Thoracic aorta (tissue), 2 donors: ENCODE measurements at regions not wholly inside any gene's neighbourhood (a gene's known extent, or its start where the extent isn't known, plus 50 kb on each side); places are given as distances from the start of the nearest gene placed in this dataset.
A peak's percentile ranks its signal among the peaks of the same experiment; 100 is the strongest.
"Not testable (repeated sequence)": the region's sequence is repeated elsewhere in the genome, so short reads cannot be mapped to it uniquely, and the experiment has no call there.

Source experiments
- ATAC-seq: fragments of 150-250 bp; one replicate; pipeline ENCODE4 v1.8.0; 2017; ENCODE audit warnings: low read depth; ENCODE audit not compliant: insufficient number of reproducible peaks, low FRiP score
- DNase-seq: peaks from one replicate; pipeline ENCODE4 v3.0.0-alpha.2; 2020; ENCODE audit warnings: low spot score
- H3K27ac ChIP-seq, 2 donors: fragments of 200-600 bp; sonication (generic); 1 replicate in 1 of 2; 2 replicates in 1 of 2; pipeline ENCODE4 v1.5.1; 2016; ENCODE audit warnings: mild to moderate bottlenecking in 2 of 2, moderate library complexity in 2 of 2
- H3K27me3 ChIP-seq: fragments of 200-600 bp; sonication (generic); replicated peaks from 2 replicates; pipeline ENCODE4 v1.6.0; 2016; ENCODE audit warnings: mild to moderate bottlenecking; ENCODE audit not compliant: insufficient read depth
- H3K36me3 ChIP-seq: fragments of 200-600 bp; sonication (generic); one replicate; pipeline ENCODE4 v1.5.1; 2016
- H3K4me1 ChIP-seq, 2 donors: fragments of 200-600 bp; sonication (generic); 1 replicate in 1 of 2; 2 replicates in 1 of 2; pipeline versions ENCODE4 v1.5.1 to v1.6.0; 2016; ENCODE audit warnings: low read depth in 2 of 2, mild to moderate bottlenecking in 1 of 2; ENCODE audit not compliant: control insufficient read depth in 1 of 2
- H3K4me3 ChIP-seq: fragments of 200-600 bp; sonication (generic); 2 replicates; pipeline ENCODE4 v1.5.1; 2016; ENCODE audit warnings: mild to moderate bottlenecking
- H3K9me3 ChIP-seq: fragments of 200-600 bp; sonication (generic); 2 replicates; pipeline ENCODE4 v1.5.1; 2016
- CTCF ChIP-seq: fragments of 200-600 bp; sonication (generic); IDR thresholded peaks from one replicate; pipeline ENCODE4 v1.5.1; 2019; ENCODE audit warnings: antibody characterized with exemption

GRCh38 chr5:6076341-6077239 is 301.8 kb downstream of the MED10 start:
- no peak for ATAC-seq
- Histone ChIP-seq H3K36me3 (no peaks in the 10 kb centered on the region), H3K27ac (no peak overlapping the region)

GRCh38 chr5:6072488-6072887 is 305.9 kb downstream of the MED10 start:
- H3K27me3 ChIP-seq, H3K9me3 ChIP-seq, DNase-seq, H3K36me3 ChIP-seq, H3K4me3 ChIP-seq, ATAC-seq, H3K27ac ChIP-seq: not testable (repeated sequence)
- H3K4me1 ChIP-seq: peaks cover 0 to 20% of the 10 kb centered on the region in 2 donors

More at GRCh38 chr5:6076341-6077239, 301.8 kb downstream of the MED10 start:
- no peaks in the 10 kb centered on the region for H3K9me3 ChIP-seq
- no peaks in the 10 kb centered on the region for H3K27me3 ChIP-seq
- TF ChIP-seq CTCF: no peak
- no peak for DNase-seq
- no peak overlapping the region for H3K4me3 ChIP-seq
- H3K4me1 ChIP-seq: no peaks in the 10 kb centered on the region

DNA sequence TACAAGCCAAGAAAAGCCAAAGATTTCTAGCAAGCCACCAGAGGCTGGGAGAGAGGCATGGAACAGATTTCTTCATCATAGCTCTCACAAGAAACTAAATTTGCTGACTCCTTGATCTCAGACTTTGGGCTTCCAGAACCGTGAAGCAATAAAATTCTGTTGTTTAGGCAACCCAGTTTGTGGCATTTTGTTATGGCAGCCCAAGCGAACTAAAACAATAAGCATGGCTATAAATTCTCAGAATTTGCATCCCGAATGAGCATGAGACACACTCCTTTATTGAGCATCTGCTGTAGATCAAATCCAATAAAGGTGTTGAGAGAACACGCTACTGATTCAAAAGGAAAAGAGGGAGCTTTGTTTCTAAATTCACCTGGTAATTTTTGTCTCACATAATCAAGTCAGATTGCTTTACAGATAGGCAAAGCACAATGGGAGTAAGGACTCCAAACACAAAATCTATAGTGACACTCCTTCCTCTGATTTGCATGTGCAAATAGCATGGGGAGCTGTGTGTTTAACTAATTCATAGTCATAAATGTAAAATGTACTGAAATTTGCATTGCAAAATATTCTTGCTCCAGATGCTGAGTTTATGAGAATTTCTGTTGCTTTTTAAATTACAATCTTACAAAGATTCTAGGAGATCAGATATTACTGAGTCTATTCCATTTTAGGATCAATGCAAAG is 308.7 kb downstream of the MED10 start:
- Histone ChIP-seq H3K9me3 (no peaks in the 10 kb centered on the region), H3K27ac (no peak overlapping the region), H3K4me1 (peaks cover 0 to 20% of the 10 kb centered on the region in 2 donors), H3K27me3 (no peaks in the 10 kb centered on the region), H3K36me3 (no peaks in the 10 kb centered on the region), H3K4me3 (no peak overlapping the region)
- ATAC-seq (peak; percentile 60), DNase-seq (no peak)
- TF ChIP-seq CTCF: no peak

- ATAC-seq (no peak), DNase-seq (no peak)
- Histone ChIP-seq H3K27ac (no peak overlapping the region), H3K27me3 (no peaks in the 10 kb centered on the region), H3K4me1 (peaks cover 0 to 20% of the 10 kb centered on the region in 2 donors), H3K4me3 (no peak overlapping the region), H3K9me3 (no peaks in the 10 kb centered on the region), H3K36me3 (no peaks in the 10 kb centered on the region)
- no peak for TF ChIP-seq CTCF
These were observed 312.3 kb downstream of the MED10 start for GRCh38 chr5:6066016-6066415.

- H3K9me3 ChIP-seq: no peaks in the 10 kb centered on the region
- H3K27ac ChIP-seq: no peak overlapping the region
- no peaks in the 10 kb centered on the region for H3K4me1 ChIP-seq
- H3K4me3 ChIP-seq: no peak overlapping the region
- no peaks in the 10 kb centered on the region for H3K36me3 ChIP-seq
- ATAC-seq (no peak), DNase-seq (no peak)
- no peaks in the 10 kb centered on the region for H3K27me3 ChIP-seq
- no peak for TF ChIP-seq CTCF
These were observed 319.1 kb downstream of the MED10 start for GRCh38 chr5:6059137-6059800.
